Neutrophil (primary cell): ENCODE measurements at regions not wholly inside any gene's neighbourhood (a gene's known extent, or its start where the extent isn't known, plus 50 kb on each side); places are given as distances from the start of the nearest gene placed in this dataset.

Source experiments
- H3K27ac ChIP-seq: fragments of 200-600 bp; sonication (generic); 2 replicates; pipeline ENCODE4 v1.5.1; 2016; ENCODE audit warnings: mild to moderate bottlenecking, moderate library complexity
- H3K27me3 ChIP-seq: fragments of 200-600 bp; sonication (generic); 2 replicates; pipeline ENCODE4 v1.6.0; 2016; ENCODE audit warnings: mild to moderate bottlenecking
- H3K36me3 ChIP-seq: fragments of 200-600 bp; sonication (generic); 2 replicates; pipeline ENCODE4 v1.5.1; 2017
- H3K4me1 ChIP-seq, 2 experiments: fragments of 200-600 bp in 1 of 2; sonication (generic) in 1 of 2; 1 replicate in 1 of 2; 2 replicates in 1 of 2; pipeline versions ENCODE4 v1.5.1 to v1.6.1; 2013 to 2016; ENCODE audit warnings: low read depth in 1 of 2, low read length in 1 of 2, mild to moderate bottlenecking in 1 of 2, moderate library complexity in 1 of 2; ENCODE audit not compliant: control insufficient read depth in 1 of 2, insufficient read depth in 1 of 2
- H3K4me3 ChIP-seq, 2 experiments: fragments of 200-600 bp in 1 of 2; sonication (generic) in 1 of 2; 1 replicate in 1 of 2; 2 replicates in 1 of 2; pipeline ENCODE4 v1.5.1; 2013 to 2016; ENCODE audit warnings: low read depth in 1 of 2, low read length in 1 of 2, mild to moderate bottlenecking in 1 of 2, moderate library complexity in 1 of 2
- H3K9me3 ChIP-seq: fragments of 200-600 bp; sonication (generic); 2 replicates; pipeline ENCODE4 v1.5.1; 2016
- CTCF ChIP-seq: fragments of 200-600 bp; sonication (generic); IDR thresholded peaks from 2 replicates; pipeline ENCODE4 v1.5.1; 2016; ENCODE audit warnings: antibody characterized with exemption

GRCh38 chr17:31699886-31700285, 159.2 kb downstream of the COPRS start:
- no peaks in the 10 kb centered on the region for H3K9me3 ChIP-seq

DNA sequence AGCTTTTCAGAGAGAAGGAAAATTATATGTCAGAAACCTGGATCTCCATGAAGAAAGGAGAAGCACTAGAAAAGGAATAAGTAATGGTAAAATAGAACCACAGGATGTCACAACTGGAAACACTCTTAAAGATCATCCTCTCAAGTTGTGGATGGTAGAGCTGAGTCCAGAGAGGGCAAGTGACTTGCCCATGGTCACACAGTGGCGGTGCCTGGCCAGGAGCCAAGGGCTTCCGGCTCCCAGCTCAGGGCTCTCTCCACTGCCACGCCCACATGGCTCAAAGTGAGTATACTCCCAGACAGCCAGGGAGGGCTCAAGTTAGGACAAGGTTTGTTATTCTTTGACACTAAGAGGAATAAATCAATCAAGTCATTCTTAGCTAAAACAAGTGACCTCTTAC, 159.8 kb downstream of the COPRS start:
- Histone ChIP-seq H3K27ac (no peak overlapping the region), H3K27me3 (no peaks in the 10 kb centered on the region), H3K9me3 (no peaks in the 10 kb centered on the region), H3K4me1 (peaks cover 0 to 14% of the 10 kb centered on the region in 2 experiments), H3K4me3 (no peak overlapping the region), H3K36me3 (no peaks in the 10 kb centered on the region)
- no peak for TF ChIP-seq CTCF

More at GRCh38 chr17:31699886-31700285, 159.2 kb downstream of the COPRS start:
- no peak overlapping the region for H3K27ac ChIP-seq
- no peak for TF ChIP-seq CTCF
- no peak overlapping the region for H3K4me3 ChIP-seq
- H3K4me1 ChIP-seq: peaks cover 0 to 14% of the 10 kb centered on the region in 2 experiments
- H3K27me3 ChIP-seq: no peaks in the 10 kb centered on the region
- H3K36me3 ChIP-seq: no peaks in the 10 kb centered on the region

GRCh38 chr17:31698751-31699150, 160.3 kb downstream of the COPRS start:
- Histone ChIP-seq H3K4me3 (no peak overlapping the region), H3K36me3 (no peaks in the 10 kb centered on the region), H3K9me3 (no peaks in the 10 kb centered on the region), H3K4me1 (peaks cover 0 to 14% of the 10 kb centered on the region in 2 experiments), H3K27ac (no peak overlapping the region), H3K27me3 (no peaks in the 10 kb centered on the region)
- TF ChIP-seq CTCF: no peak

- no peaks in the 10 kb centered on the region for H3K27me3 ChIP-seq
- H3K4me1 ChIP-seq: peaks cover 0 to 14% of the 10 kb centered on the region in 2 experiments
- H3K27ac ChIP-seq: no peak overlapping the region
- no peak for TF ChIP-seq CTCF
- H3K9me3 ChIP-seq: no peaks in the 10 kb centered on the region
- no peaks in the 10 kb centered on the region for H3K36me3 ChIP-seq
- no peak overlapping the region for H3K4me3 ChIP-seq
Observed at GRCh38 chr17:31697838-31698237, 161.2 kb downstream of the COPRS start.

DNA sequence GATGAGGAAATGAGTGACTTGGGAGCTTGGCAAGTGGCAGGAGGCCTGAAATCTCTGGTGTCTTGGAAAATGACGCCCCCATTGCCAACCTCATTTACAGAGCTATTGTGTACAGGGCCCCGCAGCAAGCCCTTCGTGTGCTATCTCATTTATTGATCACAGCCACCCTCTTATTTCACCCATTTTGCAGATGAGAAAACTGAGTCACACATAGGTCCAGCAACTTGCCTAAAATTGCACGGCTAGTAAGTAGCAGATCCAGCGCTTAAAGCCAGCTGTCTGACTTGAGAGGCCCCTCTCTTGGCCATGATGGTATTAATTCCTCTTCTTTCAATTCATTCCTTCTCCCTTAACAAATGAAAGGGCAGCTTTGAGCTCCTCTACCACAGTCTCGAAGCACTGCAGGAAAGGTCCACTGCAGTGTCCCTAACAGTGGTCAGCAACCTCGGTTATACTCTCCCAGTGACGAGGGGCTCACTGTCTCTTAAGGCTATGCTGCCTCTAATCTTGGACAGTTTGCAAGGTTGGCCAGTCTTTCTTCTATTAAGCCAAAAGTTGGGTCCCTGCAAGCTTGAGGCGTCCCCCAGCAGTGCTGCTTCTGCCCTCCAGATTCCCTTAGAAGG, 162.2 kb downstream of the COPRS start:
- TF ChIP-seq CTCF: no peak
- Histone ChIP-seq H3K27ac (no peak overlapping the region), H3K36me3 (no peaks in the 10 kb centered on the region), H3K4me1 (peaks cover 0 to 5% of the 10 kb centered on the region in 2 experiments), H3K9me3 (no peaks in the 10 kb centered on the region), H3K27me3 (no peaks in the 10 kb centered on the region), H3K4me3 (no peak overlapping the region)
